ENCODE measurements at regions not wholly inside any gene's neighbourhood (a gene's known extent, or its start where the extent isn't known, plus 50 kb on each side); places are given as distances from the start of the nearest gene placed in this dataset.
"Not testable (repeated sequence)": the region's sequence is repeated elsewhere in the genome, so short reads cannot be mapped to it uniquely, and the experiment has no call there.

- WGBS, 2 donors = 78 to 82% methylated on average over 8 of the region's 8 CpGs
- no peak overlapping the region for H3K4me3 ChIP-seq
- DNase-seq = no peak
- intact Hi-C loops (cut with DNase I) = loop anchor here in 1 of 3 donors (10.0 kb wide), 1 partner anchor 200 kb away; no protein-coding TSS in a partner anchor
- no peak for FAIRE-seq
- H3K27ac ChIP-seq = no peak overlapping the region
- no peaks in the 10 kb centered on the region for H3K36me3 ChIP-seq
- no peak for ATAC-seq
- H3K4me1 ChIP-seq = no peaks in the 10 kb centered on the region
- H3K9me3 ChIP-seq = no peaks in the 10 kb centered on the region
- no peaks in the 10 kb centered on the region for H3K27me3 ChIP-seq
- TF ChIP-seq CTCF (IDR thresholded peaks at IDR 0.05) = no peak
Measured at GRCh38 chr11:122584670-122585069, 70.9 kb upstream of the UBASH3B start.

GRCh38 chr11:122580071-122580470 is 75.5 kb upstream of the UBASH3B start:
- H3K27ac ChIP-seq, H3K27me3 ChIP-seq, H3K4me1 ChIP-seq, H3K9me3 ChIP-seq, H3K36me3 ChIP-seq, FAIRE-seq: not testable (repeated sequence)
- H3K4me3 ChIP-seq = peak overlapping the region in 1 of 4 donors; percentile 35
- 34 to 43% methylated on average over 13 of the region's 13 CpGs for WGBS, 2 donors
- ATAC-seq = peak in 1 of 4 donors; percentile 51
- DNase-seq = peak in 1 of 6 donors; percentile 12
- intact Hi-C loops (cut with DNase I) = loop anchor here in 1 of 3 donors (10.0 kb wide), 1 partner anchor 205 kb away; no protein-coding TSS in a partner anchor

- H3K9me3 ChIP-seq = no peaks in the 10 kb centered on the region
- intact Hi-C loops (cut with DNase I) = no loop called here
- H3K27me3 ChIP-seq = no peaks in the 10 kb centered on the region
- no peak for FAIRE-seq
- no peaks in the 10 kb centered on the region for H3K4me1 ChIP-seq
- WGBS, 2 donors = 55 to 60% methylated on average over 3 of the region's 3 CpGs
- no peak overlapping the region for H3K27ac ChIP-seq
- H3K36me3 ChIP-seq = no peaks in the 10 kb centered on the region
- TF ChIP-seq CTCF (IDR thresholded peaks at IDR 0.05) = no peak
- DNase-seq = no peak
- no peak for ATAC-seq
- H3K4me3 ChIP-seq = no peak overlapping the region
Measured at GRCh38 chr11:122578171-122578825, 77.2 kb upstream of the UBASH3B start.

- Histone ChIP-seq H3K36me3 (no peaks in the 10 kb centered on the region), H3K9me3 (no peaks in the 10 kb centered on the region), H3K4me1 (no peaks in the 10 kb centered on the region), H3K27ac (no peak overlapping the region), H3K4me3 (no peak overlapping the region), H3K27me3 (no peaks in the 10 kb centered on the region)
- TF ChIP-seq CTCF (IDR thresholded peaks at IDR 0.05) = no peak
- ATAC-seq = no peak
- no peak for DNase-seq
- 82 to 85% methylated on average over 3 of the region's 3 CpGs for WGBS, 2 donors
- FAIRE-seq = no peak
- intact Hi-C loops (cut with DNase I) = no loop called here
Measured at GRCh38 chr11:122572592-122572991, 82.9 kb upstream of the UBASH3B start.

GRCh38 chr11:122563761-122564160 is 91.8 kb upstream of the UBASH3B start:
- DNase-seq (no peak), ATAC-seq (no peak), FAIRE-seq (no peak)
- no peaks in the 10 kb centered on the region for H3K9me3 ChIP-seq
- TF ChIP-seq CTCF (IDR thresholded peaks at IDR 0.05) = no peak
- H3K27me3 ChIP-seq = no peaks in the 10 kb centered on the region
- intact Hi-C loops (cut with DNase I) = no loop called here
- H3K36me3 ChIP-seq = no peaks in the 10 kb centered on the region
- H3K27ac ChIP-seq = no peak overlapping the region
- H3K4me1 ChIP-seq = no peaks in the 10 kb centered on the region
- H3K4me3 ChIP-seq = no peak overlapping the region
- 77 to 80% methylated on average over 3 of the region's 3 CpGs for WGBS, 2 donors
